ENCODE measurements at regions not wholly inside any gene's neighbourhood (a gene's known extent, or its start where the extent isn't known, plus 50 kb on each side); places are given as distances from the start of the nearest gene placed in this dataset.
"Not testable (repeated sequence)": the region's sequence is repeated elsewhere in the genome, so short reads cannot be mapped to it uniquely, and the experiment has no call there.

- DNase-seq (ENCODE audit: low spot score); FAIRE-seq: not testable (repeated sequence)
Observed at GRCh38 chr1:149352205-149352604, 122.6 kb upstream of the NBPF19 start.

GRCh38 chr1:149354579-149354978, 120.3 kb upstream of the NBPF19 start:
- FAIRE-seq; DNase-seq (ENCODE audit: low spot score): not testable (repeated sequence)

GRCh38 chr1:149355748-149356147, 119.1 kb upstream of the NBPF19 start:
- FAIRE-seq, result peak; percentile 79

GRCh38 chr1:149356152-149356551, 118.7 kb upstream of the NBPF19 start:
- not testable (repeated sequence) for FAIRE-seq

More at GRCh38 chr1:149355748-149356147, 119.1 kb upstream of the NBPF19 start:
- not testable (repeated sequence) for DNase-seq (ENCODE audit: low spot score)

GRCh38 chr1:149360351-149360750, 114.5 kb upstream of the NBPF19 start:
- DNase-seq (ENCODE audit: low spot score); FAIRE-seq: not testable (repeated sequence)

More at GRCh38 chr1:149356152-149356551, 118.7 kb upstream of the NBPF19 start:
- not testable (repeated sequence) for DNase-seq (ENCODE audit: low spot score)

- DNase-seq (ENCODE audit: low spot score); FAIRE-seq: not testable (repeated sequence)
Observed at GRCh38 chr1:149361310-149361709, 113.5 kb upstream of the NBPF19 start.

GRCh38 chr1:149364188-149364981, 110.5 kb upstream of the NBPF19 start:
- not testable (repeated sequence) for DNase-seq (ENCODE audit: low spot score); FAIRE-seq

- DNase-seq (ENCODE audit: low spot score); FAIRE-seq: not testable (repeated sequence)
Observed at GRCh38 chr1:149366402-149366801, 108.4 kb upstream of the NBPF19 start.

GRCh38 chr1:149367472-149368044, 107.3 kb upstream of the NBPF19 start:
- not testable (repeated sequence) for DNase-seq (ENCODE audit: low spot score); FAIRE-seq

- not testable (repeated sequence) for DNase-seq (ENCODE audit: low spot score); FAIRE-seq
Observed at GRCh38 chr1:149368337-149368736, 106.5 kb upstream of the NBPF19 start.

GRCh38 chr1:149369081-149369480, 105.8 kb upstream of the NBPF19 start:
- not testable (repeated sequence) for DNase-seq (ENCODE audit: low spot score); FAIRE-seq

- FAIRE-seq; DNase-seq (ENCODE audit: low spot score): not testable (repeated sequence)
Observed at GRCh38 chr1:149371955-149372354, 102.9 kb upstream of the NBPF19 start.

- not testable (repeated sequence) for FAIRE-seq; DNase-seq (ENCODE audit: low spot score)
Observed at GRCh38 chr1:149378462-149378861, 96.4 kb upstream of the NBPF19 start.

GRCh38 chr1:149390173-149390926, 84.5 kb upstream of the NBPF19 start:
- peak; percentile 80 for DNase-seq (ENCODE audit: low spot score)
- FAIRE-seq, result not testable (repeated sequence)

- FAIRE-seq; DNase-seq (ENCODE audit: low spot score): not testable (repeated sequence)
Observed at GRCh38 chr1:149390931-149391330, 83.9 kb upstream of the NBPF19 start.

GRCh38 chr1:149395802-149396201, 79.0 kb upstream of the NBPF19 start:
- DNase-seq (ENCODE audit: low spot score); FAIRE-seq: not testable (repeated sequence)

- DNase-seq (ENCODE audit: low spot score); FAIRE-seq: not testable (repeated sequence)
Observed at GRCh38 chr1:149398527-149398926, 76.3 kb upstream of the NBPF19 start.

GRCh38 chr1:149408404-149408803, 66.4 kb upstream of the NBPF19 start:
- not testable (repeated sequence) for DNase-seq (ENCODE audit: low spot score); FAIRE-seq

GRCh38 chr1:149415373-149415772, 59.5 kb upstream of the NBPF19 start:
- DNase-seq (ENCODE audit: low spot score); FAIRE-seq: not testable (repeated sequence)

- not testable (repeated sequence) for DNase-seq (ENCODE audit: low spot score); FAIRE-seq
Observed at GRCh38 chr1:149418782-149419181, 56.1 kb upstream of the NBPF19 start.

- DNase-seq (ENCODE audit: low spot score); FAIRE-seq: not testable (repeated sequence)
Observed at GRCh38 chr1:149423122-149423521, 51.7 kb upstream of the NBPF19 start.
